ENCODE measurements at regions not wholly inside any gene's neighbourhood (a gene's known extent, or its start where the extent isn't known, plus 50 kb on each side); places are given as distances from the start of the nearest gene placed in this dataset.

- H3K27ac ChIP-seq (ENCODE audit: low read depth in 1 of 2, low read length in 2 of 2), result no peak overlapping the region
- TF ChIP-seq HNF4G (IDR thresholded peaks at IDR 0.05) (no peak), ATF3 (IDR thresholded peaks at IDR 0.05) (no peak), NR2F2 (IDR thresholded peaks at IDR 0.05) (no peak), SP1 (IDR thresholded peaks at IDR 0.05) (no peak), EGR1 (IDR thresholded peaks at IDR 0.05; ENCODE audit: low read depth in 2 of 2) (no peak), YY1 (IDR thresholded peaks at IDR 0.05) (no peak), JUND (IDR thresholded peaks at IDR 0.05) (no peak), REST (IDR thresholded peaks at IDR 0.05) (no peak), FOXA1 (IDR thresholded peaks at IDR 0.05) (no peak), RAD21 (IDR thresholded peaks at IDR 0.05) (no peak), CTCF (IDR thresholded peaks at IDR 0.05; ENCODE audit: low read depth, low read length, missing input control) (no peak), ZBTB33 (IDR thresholded peaks at IDR 0.05) (no peak)
- no peaks in the 10 kb centered on the region for H3K36me3 ChIP-seq (ENCODE audit: control insufficient read depth in 4 of 4, insufficient read depth in 3 of 4, low read depth in 1 of 4, low read length in 3 of 4)
- H3K27me3 ChIP-seq (ENCODE audit: control insufficient read depth in 4 of 4, insufficient read depth in 4 of 4, low read length in 3 of 4), result peaks cover 0 to 2% (median 0%) of the 10 kb centered on the region in 4 donors
- 89% methylated on average over 1 of the region's 1 CpG for WGBS
- H3K9ac ChIP-seq (ENCODE audit: low read depth in 1 of 2, low read length in 2 of 2), result no peak overlapping the region
- no peak for DNase-seq (ENCODE audit: low spot score)
- H3K4me1 ChIP-seq (ENCODE audit: control insufficient read depth in 4 of 4, insufficient read depth in 4 of 4, low read length in 3 of 4), result no peaks in the 10 kb centered on the region
- no peak overlapping the region for H3K4me3 ChIP-seq (ENCODE audit: low read depth in 1 of 3, low read length in 3 of 3)
- no peaks in the 10 kb centered on the region for H3K9me3 ChIP-seq (ENCODE audit: control insufficient read depth in 4 of 4, low read length in 3 of 4)
Observed at GRCh38 chr2:118209727-118210126, 121.5 kb downstream of the INSIG2 start.

GRCh38 chr2:118207889-118208288 is 119.6 kb downstream of the INSIG2 start:
- no peak overlapping the region for H3K27ac ChIP-seq (ENCODE audit: low read depth in 1 of 2, low read length in 2 of 2)
- no peaks in the 10 kb centered on the region for H3K9me3 ChIP-seq (ENCODE audit: control insufficient read depth in 4 of 4, low read length in 3 of 4)

More at GRCh38 chr2:118207889-118208288, 119.6 kb downstream of the INSIG2 start:
- H3K4me3 ChIP-seq (ENCODE audit: low read depth in 1 of 3, low read length in 3 of 3), result no peak overlapping the region
- peaks cover 0 to 2% (median 0%) of the 10 kb centered on the region in 4 donors for H3K27me3 ChIP-seq (ENCODE audit: control insufficient read depth in 4 of 4, insufficient read depth in 4 of 4, low read length in 3 of 4)
- WGBS, result 70% methylated on average over 5 of the region's 5 CpGs
- no peak overlapping the region for H3K9ac ChIP-seq (ENCODE audit: low read depth in 1 of 2, low read length in 2 of 2)
- TF ChIP-seq FOXA2 (IDR thresholded peaks at IDR 0.05), result no peak
- DNase-seq (ENCODE audit: low spot score), result no peak
- no peaks in the 10 kb centered on the region for H3K4me1 ChIP-seq (ENCODE audit: control insufficient read depth in 4 of 4, insufficient read depth in 4 of 4, low read length in 3 of 4)
- H3K36me3 ChIP-seq (ENCODE audit: control insufficient read depth in 4 of 4, insufficient read depth in 3 of 4, low read depth in 1 of 4, low read length in 3 of 4), result no peaks in the 10 kb centered on the region

Measured in liver (tissue), 8 donors.